Ectodermal cell (in vitro differentiated cells): ENCODE measurements at regions not wholly inside any gene's neighbourhood (a gene's known extent, or its start where the extent isn't known, plus 50 kb on each side); places are given as distances from the start of the nearest gene placed in this dataset.

Experiments used
- H3K27ac ChIP-seq: 2 replicates; pipeline ENCODE4 v1.7.0; 2013; ENCODE audit warnings: mild to moderate bottlenecking, low read depth, low read length; ENCODE audit not compliant: insufficient read depth, poor library complexity, severe bottlenecking
- H3K27me3 ChIP-seq: 2 replicates; pipeline ENCODE4 v1.7.0; 2013; ENCODE audit warnings: mild to moderate bottlenecking, low read length; ENCODE audit not compliant: insufficient read depth, control insufficient read depth, poor library complexity, severe bottlenecking
- H3K36me3 ChIP-seq: one replicate; pipeline ENCODE4 v1.7.0; 2013; ENCODE audit warnings: low read length; ENCODE audit not compliant: control insufficient read depth, insufficient read depth
- H3K4me1 ChIP-seq: one replicate; pipeline ENCODE4 v1.7.0; 2013; ENCODE audit warnings: low read length; ENCODE audit not compliant: control insufficient read depth, insufficient read depth
- H3K4me3 ChIP-seq: 2 replicates; pipeline ENCODE4 v1.7.0; 2013; ENCODE audit warnings: low read depth, low read length, control low read depth; ENCODE audit not compliant: insufficient read depth
- H3K9me3 ChIP-seq: 2 replicates; pipeline ENCODE4 v1.7.0; 2013; ENCODE audit warnings: mild to moderate bottlenecking, low read length, moderate library complexity; ENCODE audit not compliant: control insufficient read depth
- WGBS, 2 experiments: methylation state at CpG; one replicate each; pipeline ENCODE4 v1.1.7; 2013; ENCODE audit warnings: missing lambda C conversion rate in 2 of 2; 5-methylcytosine and 5-hydroxymethylcytosine counted together

GRCh38 chr1:82318921-82319320 is 518.2 kb downstream of the ADGRL2 start:
- Histone ChIP-seq H3K9me3 (no peaks in the 10 kb centered on the region), H3K27me3 (no peaks in the 10 kb centered on the region), H3K4me1 (no peaks in the 10 kb centered on the region), H3K27ac (no peak overlapping the region), H3K36me3 (no peaks in the 10 kb centered on the region), H3K4me3 (no peak overlapping the region)
- WGBS, 2 experiments, result 86 to 100% methylated on average over 2 of the region's 2 CpGs

- Histone ChIP-seq H3K4me1 (no peaks in the 10 kb centered on the region), H3K9me3 (no peaks in the 10 kb centered on the region), H3K4me3 (no peak overlapping the region), H3K27ac (no peak overlapping the region), H3K27me3 (no peaks in the 10 kb centered on the region), H3K36me3 (no peaks in the 10 kb centered on the region)
These were observed 517.5 kb downstream of the ADGRL2 start for GRCh38 chr1:82318265-82318664.

GRCh38 chr1:82317671-82318070 is 516.9 kb downstream of the ADGRL2 start:
- no peaks in the 10 kb centered on the region for H3K9me3 ChIP-seq
- 90 to 100% methylated on average over 1 of the region's 1 CpG for WGBS, 2 experiments
- H3K27ac ChIP-seq, result no peak overlapping the region
- H3K4me3 ChIP-seq, result no peak overlapping the region
- no peaks in the 10 kb centered on the region for H3K27me3 ChIP-seq
- H3K36me3 ChIP-seq, result no peaks in the 10 kb centered on the region
- no peaks in the 10 kb centered on the region for H3K4me1 ChIP-seq

GRCh38 chr1:82299656-82300055 is 498.9 kb downstream of the ADGRL2 start:
- no peaks in the 10 kb centered on the region for H3K27me3 ChIP-seq
- 97 to 100% methylated on average over 1 to 2 of the region's 2 CpGs for WGBS, 2 experiments
- no peaks in the 10 kb centered on the region for H3K36me3 ChIP-seq
- H3K4me3 ChIP-seq, result no peak overlapping the region
- H3K27ac ChIP-seq, result no peak overlapping the region
- H3K4me1 ChIP-seq, result no peaks in the 10 kb centered on the region
- H3K9me3 ChIP-seq, result no peaks in the 10 kb centered on the region

GRCh38 chr1:82299056-82299455 is 498.3 kb downstream of the ADGRL2 start:
- WGBS, 2 experiments, result 89 to 96% methylated on average over 3 to 4 of the region's 4 CpGs
- H3K9me3 ChIP-seq, result no peaks in the 10 kb centered on the region
- H3K27me3 ChIP-seq, result no peaks in the 10 kb centered on the region

GRCh38 chr1:82297139-82297896 is 496.6 kb downstream of the ADGRL2 start:
- WGBS, 2 experiments, result 96% methylated on average over 9 of the region's 9 CpGs

More at GRCh38 chr1:82299056-82299455, 498.3 kb downstream of the ADGRL2 start:
- H3K27ac ChIP-seq, result no peak overlapping the region
- H3K4me1 ChIP-seq, result no peaks in the 10 kb centered on the region
- no peaks in the 10 kb centered on the region for H3K36me3 ChIP-seq
- no peak overlapping the region for H3K4me3 ChIP-seq

GRCh38 chr1:82287556-82287955 is 486.8 kb downstream of the ADGRL2 start:
- Histone ChIP-seq H3K4me1 (no peaks in the 10 kb centered on the region), H3K27ac (no peak overlapping the region), H3K9me3 (no peaks in the 10 kb centered on the region), H3K4me3 (no peak overlapping the region), H3K27me3 (no peaks in the 10 kb centered on the region), H3K36me3 (no peaks in the 10 kb centered on the region)
- 88 to 100% methylated on average over 1 to 2 of the region's 3 CpGs for WGBS, 2 experiments

More at GRCh38 chr1:82297139-82297896, 496.6 kb downstream of the ADGRL2 start:
- Histone ChIP-seq H3K36me3 (no peaks in the 10 kb centered on the region), H3K27me3 (no peaks in the 10 kb centered on the region), H3K9me3 (no peaks in the 10 kb centered on the region), H3K27ac (no peak overlapping the region), H3K4me3 (no peak overlapping the region), H3K4me1 (no peaks in the 10 kb centered on the region)

GRCh38 chr1:82284213-82284612 is 483.5 kb downstream of the ADGRL2 start:
- Histone ChIP-seq H3K9me3 (no peaks in the 10 kb centered on the region), H3K27me3 (no peaks in the 10 kb centered on the region), H3K27ac (no peak overlapping the region), H3K36me3 (no peaks in the 10 kb centered on the region), H3K4me1 (no peaks in the 10 kb centered on the region), H3K4me3 (no peak overlapping the region)
- 83 to 100% methylated on average over 1 of the region's 1 CpG for WGBS, 2 experiments

GRCh38 chr1:82279241-82279640 is 478.5 kb downstream of the ADGRL2 start:
- no peaks in the 10 kb centered on the region for H3K27me3 ChIP-seq
- no peak overlapping the region for H3K4me3 ChIP-seq
- no peaks in the 10 kb centered on the region for H3K36me3 ChIP-seq
- H3K27ac ChIP-seq, result no peak overlapping the region
- H3K4me1 ChIP-seq, result no peaks in the 10 kb centered on the region
- WGBS, 2 experiments, result 85 to 88% methylated on average over 6 of the region's 6 CpGs
- H3K9me3 ChIP-seq, result no peaks in the 10 kb centered on the region

GRCh38 chr1:82273816-82274215 is 473.1 kb downstream of the ADGRL2 start:
- no peaks in the 10 kb centered on the region for H3K9me3 ChIP-seq
- 93 to 100% methylated on average over 2 of the region's 2 CpGs for WGBS, 2 experiments
- H3K4me1 ChIP-seq, result no peaks in the 10 kb centered on the region
- no peaks in the 10 kb centered on the region for H3K36me3 ChIP-seq
- no peak overlapping the region for H3K4me3 ChIP-seq
- H3K27me3 ChIP-seq, result no peaks in the 10 kb centered on the region
- no peak overlapping the region for H3K27ac ChIP-seq
